Keratinocyte (primary cell): ENCODE measurements at regions not wholly inside any gene's neighbourhood (a gene's known extent, or its start where the extent isn't known, plus 50 kb on each side); places are given as distances from the start of the nearest gene placed in this dataset.

Experiments used
- DNase-seq: peaks from one replicate; pipeline ENCODE4 v3.0.0-alpha.2; 2011; ENCODE audit warnings: low read depth, missing footprints, low spot score
- FAIRE-seq: peaks from 2 replicates; lab custom pipeline; 2011; peaks lifted over from hg19 to GRCh38; lab: Jason Lieb, UNC
- H2AFZ ChIP-seq: 2 replicates; pipeline ENCODE4 v1.6.0; 2012; ENCODE audit warnings: low read length, control low read depth, inconsistent platforms; ENCODE audit not compliant: control insufficient read depth
- H3K27ac ChIP-seq: 2 replicates; pipeline ENCODE4 v1.5.1; 2011; ENCODE audit warnings: low read length; ENCODE audit not compliant: control insufficient read depth, insufficient read depth
- H3K27me3 ChIP-seq: 3 replicates; pipeline ENCODE4 v1.6.0; 2011; ENCODE audit warnings: low read length; ENCODE audit not compliant: control insufficient read depth, insufficient read depth; ENCODE audit errors: extremely low read depth
- H3K36me3 ChIP-seq, 2 experiments: 2 replicates in 1 of 2; 3 replicates in 1 of 2; pipeline ENCODE4 v1.5.1; 2011; ENCODE audit warnings: low read length in 2 of 2, mild to moderate bottlenecking in 1 of 2; ENCODE audit not compliant: control insufficient read depth in 2 of 2, insufficient read depth in 2 of 2; ENCODE audit errors: extremely low read depth in 1 of 2
- H3K4me1 ChIP-seq: 3 replicates; pipeline ENCODE4 v1.5.1; 2011; ENCODE audit warnings: low read length; ENCODE audit not compliant: control insufficient read depth, insufficient read depth; ENCODE audit errors: extremely low read depth
- H3K4me2 ChIP-seq: 3 replicates; pipeline ENCODE4 v1.6.0; 2011; ENCODE audit warnings: low read depth, low read length; ENCODE audit not compliant: control insufficient read depth, insufficient read depth; ENCODE audit errors: extremely low read depth
- H3K4me3 ChIP-seq, 3 experiments: fragments of 200-600 bp in 1 of 3; sonication (generic) in 1 of 3; 2 replicates in 2 of 3; 3 replicates in 1 of 3; pipeline ENCODE4 v1.5.1; 2011 to 2016; ENCODE audit warnings: low read length in 3 of 3, mild to moderate bottlenecking in 3 of 3, control low read depth in 2 of 3, inconsistent platforms in 1 of 3, low read depth in 1 of 3, mixed read lengths in 1 of 3, mixed run types in 1 of 3, moderate library complexity in 1 of 3; ENCODE audit not compliant: control insufficient read depth in 2 of 3, insufficient read depth in 2 of 3; ENCODE audit errors: extremely low read depth in 1 of 3
- H3K79me2 ChIP-seq: 2 replicates; pipeline ENCODE4 v1.6.0; 2012; ENCODE audit warnings: low read length; ENCODE audit not compliant: control insufficient read depth, insufficient read depth
- H3K9ac ChIP-seq: 3 replicates; pipeline ENCODE4 v1.6.0; 2011; ENCODE audit warnings: low read length; ENCODE audit not compliant: control insufficient read depth, insufficient read depth; ENCODE audit errors: extremely low read depth
- H3K9me1 ChIP-seq: 3 replicates; pipeline ENCODE4 v1.6.0; 2011; ENCODE audit warnings: low read length; ENCODE audit not compliant: control insufficient read depth, insufficient read depth; ENCODE audit errors: extremely low read depth
- H3K9me3 ChIP-seq: 2 replicates; pipeline ENCODE4 v1.5.1; 2012; ENCODE audit warnings: low read depth, low read length; ENCODE audit not compliant: control insufficient read depth
- H4K20me1 ChIP-seq: 3 replicates; pipeline ENCODE4 v1.6.0; 2011; ENCODE audit warnings: low read length; ENCODE audit not compliant: control insufficient read depth, insufficient read depth; ENCODE audit errors: extremely low read depth
- CTCF ChIP-seq, 3 experiments: IDR thresholded peaks in 1 of 3; conservative IDR thresholded peaks in 1 of 3; optimal IDR thresholded peaks in 1 of 3; 2 replicates in 2 of 3; 3 replicates in 1 of 3; pipeline versions ENCODE3 to v1.5.1; 2011; ENCODE audit warnings: low read length in 3 of 3, mild to moderate bottlenecking in 3 of 3, moderate library complexity in 2 of 3, control low read depth in 1 of 3, inconsistent platforms in 1 of 3; ENCODE audit not compliant: insufficient read depth in 2 of 3; ENCODE audit errors: extremely low read depth in 1 of 3
- EZH2 ChIP-seq: IDR thresholded peaks from one replicate; pipeline ENCODE4 v1.6.1; 2012; ENCODE audit warnings: inconsistent platforms, mild to moderate bottlenecking, low read length, moderate library complexity
- dilution Hi-C: fragments of 300-500 bp; cut with MboI; formaldehyde crosslinking; loops from one replicate; pipeline ENCODE4 v1.7.0; 2020; ENCODE audit warnings: low sequenced_read_pairs; ENCODE audit not compliant: extremely low pct_ligation_motif_present

- DNase-seq (no peak), FAIRE-seq (no peak)
- H4K20me1 ChIP-seq, result no peaks in the 10 kb centered on the region
- no peak for TF ChIP-seq CTCF (optimal IDR thresholded peaks at IDR 0.05 in 1 of 3, IDR thresholded peaks at IDR 0.05 in 1 of 3, conservative IDR thresholded peaks at IDR 0.05 in 1 of 3; ENCODE audit: extremely low read depth in 1 of 3, insufficient read depth in 2 of 3, low read length in 3 of 3)
- no peak for TF ChIP-seq EZH2
- no peaks in the 10 kb centered on the region for H3K9me3 ChIP-seq
- H3K27me3 ChIP-seq, result no peaks in the 10 kb centered on the region
- no peaks in the 10 kb centered on the region for H3K9me1 ChIP-seq
- H3K79me2 ChIP-seq, result no peaks in the 10 kb centered on the region
- no peaks in the 10 kb centered on the region for H3K36me3 ChIP-seq
- no peak overlapping the region for H3K9ac ChIP-seq
- H3K27ac ChIP-seq, result no peak overlapping the region
- H3K4me2 ChIP-seq, result no peak overlapping the region
- H3K4me1 ChIP-seq, result no peaks in the 10 kb centered on the region
- no peak overlapping the region for H3K4me3 ChIP-seq
- H2AFZ ChIP-seq, result no peak overlapping the region
- dilution Hi-C loops, result no loop called here
These were observed 2801.9 kb downstream of the PCDH9 start for GRCh38 chr13:64428196-64428595.

DNA sequence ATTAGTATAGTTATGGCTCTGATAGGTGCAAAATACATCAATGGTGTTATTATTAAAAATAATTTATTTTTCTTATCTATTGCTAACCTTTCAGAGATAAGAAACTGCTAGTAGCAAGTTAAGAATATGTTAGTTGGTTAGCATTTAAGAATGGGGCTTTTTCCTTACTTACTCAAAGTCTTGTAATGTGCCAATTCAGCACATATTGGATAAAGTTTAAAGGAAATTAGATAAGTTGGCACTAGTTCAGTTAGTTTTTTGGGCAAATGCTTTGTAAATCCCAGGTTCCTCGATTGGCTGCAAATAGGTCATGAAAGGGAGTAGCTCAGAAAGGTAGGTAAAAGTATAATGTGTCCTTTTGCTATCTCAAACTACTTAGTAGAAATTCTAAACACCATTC, 2806.7 kb downstream of the PCDH9 start:
- no peak for DNase-seq
- H3K4me2 ChIP-seq, result no peak overlapping the region
- no peak overlapping the region for H2AFZ ChIP-seq
- no peaks in the 10 kb centered on the region for H3K36me3 ChIP-seq
- no peaks in the 10 kb centered on the region for H3K4me1 ChIP-seq
- no peak overlapping the region for H3K9ac ChIP-seq
- H3K27me3 ChIP-seq, result no peaks in the 10 kb centered on the region
- no peak overlapping the region for H3K4me3 ChIP-seq
- no peaks in the 10 kb centered on the region for H3K79me2 ChIP-seq
- FAIRE-seq, result no peak
- no peaks in the 10 kb centered on the region for H3K9me1 ChIP-seq
- H4K20me1 ChIP-seq, result no peaks in the 10 kb centered on the region
- no peak overlapping the region for H3K27ac ChIP-seq
- dilution Hi-C loops, result no loop called here
- TF ChIP-seq CTCF (optimal IDR thresholded peaks at IDR 0.05 in 1 of 3, IDR thresholded peaks at IDR 0.05 in 1 of 3, conservative IDR thresholded peaks at IDR 0.05 in 1 of 3; ENCODE audit: extremely low read depth in 1 of 3, insufficient read depth in 2 of 3, low read length in 3 of 3) (no peak), EZH2 (no peak)
- H3K9me3 ChIP-seq, result no peaks in the 10 kb centered on the region
